ENCODE measurements at regions not wholly inside any gene's neighbourhood (a gene's known extent, or its start where the extent isn't known, plus 50 kb on each side); places are given as distances from the start of the nearest gene placed in this dataset.

- no peaks in the 10 kb centered on the region for H3K27me3 ChIP-seq
- no peak for TF ChIP-seq CTCF (IDR thresholded peaks at IDR 0.05)
- no peaks in the 10 kb centered on the region for H4K20me1 ChIP-seq (ENCODE audit: low read depth)
- no peak overlapping the region for H3K4me2 ChIP-seq
- no peaks in the 10 kb centered on the region for H3K4me1 ChIP-seq
- no peak overlapping the region for H3K4me3 Mint-ChIP-seq
- H3K36me3 ChIP-seq, result no peaks in the 10 kb centered on the region
- no peaks in the 10 kb centered on the region for H3K36me3 Mint-ChIP-seq
- no peak overlapping the region for H3K9ac ChIP-seq
- H3K27ac ChIP-seq, result no peak overlapping the region
- no peaks in the 10 kb centered on the region for H3K9me3 ChIP-seq (ENCODE audit: low read depth)
- no peaks in the 10 kb centered on the region for H3K9me3 Mint-ChIP-seq
- DNase-seq (ENCODE audit: low spot score), result no peak
- H2AFZ ChIP-seq (replicated peaks), result no peak overlapping the region
- no peaks in the 10 kb centered on the region for H3K27me3 Mint-ChIP-seq (ENCODE audit: insufficient read depth, low read depth)
- H3K4me3 ChIP-seq, result no peak overlapping the region
- H3F3A ChIP-seq (ENCODE audit: low read depth), result no peaks in the 10 kb centered on the region
- H3K27ac Mint-ChIP-seq, result no peak overlapping the region
- no peaks in the 10 kb centered on the region for H3K79me2 ChIP-seq (ENCODE audit: low read depth)
- peaks cover 5% of the 10 kb centered on the region for H3K4me1 Mint-ChIP-seq
Observed at GRCh38 chr6:82032444-82032843, 215.1 kb downstream of the IBTK start.

GRCh38 chr6:82030761-82031503 lies 216.6 kb downstream of the IBTK start:
- no peaks in the 10 kb centered on the region for H3K4me1 ChIP-seq
- Mint-ChIP-seq H3K27me3 (ENCODE audit: insufficient read depth, low read depth) (no peaks in the 10 kb centered on the region), H3K4me3 (no peak overlapping the region), H3K36me3 (no peaks in the 10 kb centered on the region), H3K27ac (no peak overlapping the region), H3K4me1 (peaks cover 5% of the 10 kb centered on the region), H3K9me3 (no peaks in the 10 kb centered on the region)
- TF ChIP-seq EZH2phosphoT487 (IDR thresholded peaks at IDR 0.05), result no peak
- no peak for TF ChIP-seq CTCF (IDR thresholded peaks at IDR 0.05)
- TF ChIP-seq EZH2 (IDR thresholded peaks at IDR 0.05), result no peak
- no peak overlapping the region for H3K27ac ChIP-seq
- H3K27me3 ChIP-seq, result no peaks in the 10 kb centered on the region
- H3F3A ChIP-seq (ENCODE audit: low read depth), result no peaks in the 10 kb centered on the region
- no peaks in the 10 kb centered on the region for H3K9me3 ChIP-seq (ENCODE audit: low read depth)
- no peak overlapping the region for H3K4me2 ChIP-seq
- H3K36me3 ChIP-seq, result no peaks in the 10 kb centered on the region
- H4K20me1 ChIP-seq (ENCODE audit: low read depth), result no peaks in the 10 kb centered on the region
- H2AFZ ChIP-seq (replicated peaks), result peak overlapping the region; percentile 56
- H3K4me3 ChIP-seq, result no peak overlapping the region
- H3K9ac ChIP-seq, result no peak overlapping the region
- no peak for DNase-seq (ENCODE audit: low spot score)
- no peaks in the 10 kb centered on the region for H3K79me2 ChIP-seq (ENCODE audit: low read depth)

GRCh38 chr6:82030301-82030700 lies 217.2 kb downstream of the IBTK start:
- Histone ChIP-seq H3K4me1 (no peaks in the 10 kb centered on the region), H3K9ac (no peak overlapping the region), H3K27me3 (no peaks in the 10 kb centered on the region), H2AFZ (replicated peaks) (peak overlapping the region; percentile 56), H3K4me3 (no peak overlapping the region), H3F3A (ENCODE audit: low read depth) (no peaks in the 10 kb centered on the region), H3K4me2 (no peak overlapping the region), H4K20me1 (ENCODE audit: low read depth) (no peaks in the 10 kb centered on the region), H3K9me3 (ENCODE audit: low read depth) (no peaks in the 10 kb centered on the region), H3K36me3 (no peaks in the 10 kb centered on the region), H3K27ac (no peak overlapping the region), H3K79me2 (ENCODE audit: low read depth) (no peaks in the 10 kb centered on the region)
- H3K36me3 Mint-ChIP-seq, result no peaks in the 10 kb centered on the region
- TF ChIP-seq CTCF (IDR thresholded peaks at IDR 0.05), result no peak
- TF ChIP-seq EZH2phosphoT487 (IDR thresholded peaks at IDR 0.05), result no peak
- TF ChIP-seq EZH2 (IDR thresholded peaks at IDR 0.05), result no peak
- peaks cover 5% of the 10 kb centered on the region for H3K4me1 Mint-ChIP-seq
- no peaks in the 10 kb centered on the region for H3K27me3 Mint-ChIP-seq (ENCODE audit: insufficient read depth, low read depth)
- no peak for DNase-seq (ENCODE audit: low spot score)
- no peak overlapping the region for H3K4me3 Mint-ChIP-seq
- no peak overlapping the region for H3K27ac Mint-ChIP-seq
- H3K9me3 Mint-ChIP-seq, result no peaks in the 10 kb centered on the region

Data from neural progenitor cell (in vitro differentiated cells).